CD14-positive monocyte (primary cell): ENCODE measurements at regions not wholly inside any gene's neighbourhood (a gene's known extent, or its start where the extent isn't known, plus 50 kb on each side); places are given as distances from the start of the nearest gene placed in this dataset.

ENCODE experiments used
- DNase-seq, 3 donors: peaks; one replicate each; pipeline ENCODE4 v3.0.0-alpha.2; 2011 to 2022
- H2AFZ ChIP-seq: 2 replicates; pipeline ENCODE4 v1.6.0; 2012; ENCODE audit warnings: mild to moderate bottlenecking, low read depth, low read length, inconsistent platforms; ENCODE audit not compliant: insufficient read depth, poor library complexity, severe bottlenecking
- H3K27ac ChIP-seq, 2 donors: 1 replicate in 1 of 2; 2 replicates in 1 of 2; pipeline ENCODE4 v1.5.1; 2012 to 2013; ENCODE audit warnings: low read length in 2 of 2, control low read depth in 1 of 2, inconsistent platforms in 1 of 2, low read depth in 1 of 2, mild to moderate bottlenecking in 1 of 2
- H3K27me3 ChIP-seq, 2 donors: one replicate each; pipeline versions ENCODE4 v1.6.0 to v1.6.1; 2011 to 2013; ENCODE audit warnings: low read length in 2 of 2; ENCODE audit not compliant: control insufficient read depth in 2 of 2, insufficient read depth in 2 of 2
- H3K36me3 ChIP-seq, 2 donors: replicated peaks in 1 of 2; 1 replicate in 1 of 2; 2 replicates in 1 of 2; pipeline versions ENCODE4 v1.5.1 to v1.6.1; 2012 to 2013; ENCODE audit warnings: low read length in 2 of 2, control low read depth in 1 of 2, inconsistent platforms in 1 of 2, mild to moderate bottlenecking in 1 of 2; ENCODE audit not compliant: insufficient read depth in 2 of 2, control insufficient read depth in 1 of 2
- H3K4me1 ChIP-seq, 2 donors: 1 replicate in 1 of 2; 2 replicates in 1 of 2; pipeline versions ENCODE4 v1.5.1 to v1.6.1; 2012 to 2013; ENCODE audit warnings: low read length in 2 of 2, control low read depth in 1 of 2, inconsistent platforms in 1 of 2, mild to moderate bottlenecking in 1 of 2, moderate library complexity in 1 of 2; ENCODE audit not compliant: insufficient read depth in 2 of 2, control insufficient read depth in 1 of 2
- H3K4me2 ChIP-seq: replicated peaks from 2 replicates; pipeline ENCODE3; 2012; ENCODE audit warnings: low read length, moderate library complexity, mild to moderate bottlenecking; ENCODE audit not compliant: poor library complexity, severe bottlenecking; ENCODE audit errors: extremely low read depth
- H3K4me3 ChIP-seq, 3 experiments: fragments of 200-600 bp in 1 of 3; sonication (generic) in 1 of 3; replicated peaks in 1 of 3; 1 replicate in 2 of 3; 2 replicates in 1 of 3; pipeline ENCODE4 v1.5.1; 2011 to 2013; ENCODE audit warnings: low read length in 3 of 3, mild to moderate bottlenecking in 3 of 3, control low read depth in 2 of 3, low read depth in 2 of 3, inconsistent platforms in 1 of 3, moderate library complexity in 1 of 3
- H3K79me2 ChIP-seq: 2 replicates; pipeline ENCODE4 v1.6.0; 2012; ENCODE audit warnings: mild to moderate bottlenecking, control low read depth, inconsistent platforms, low read length, moderate library complexity; ENCODE audit not compliant: insufficient read depth
- H3K9ac ChIP-seq: 2 replicates; pipeline ENCODE4 v1.6.0; 2017; ENCODE audit warnings: low read length, mild to moderate bottlenecking; ENCODE audit not compliant: insufficient read depth, poor library complexity, severe bottlenecking
- H3K9me3 ChIP-seq, 2 donors: replicated peaks in 1 of 2; 1 replicate in 1 of 2; 2 replicates in 1 of 2; pipeline versions ENCODE4 v1.5.1 to v1.6.1; 2012 to 2013; ENCODE audit warnings: low read length in 2 of 2, control low read depth in 1 of 2; ENCODE audit not compliant: control insufficient read depth in 1 of 2, insufficient read depth in 1 of 2
- H4K20me1 ChIP-seq: 2 replicates; pipeline ENCODE4 v1.6.0; 2012; ENCODE audit warnings: mild to moderate bottlenecking, low read length, control low read depth, moderate library complexity; ENCODE audit not compliant: insufficient read depth
- H3K27ac Mint-ChIP-seq, 7 donors: one replicate each; pipeline ENCODE4 v1.8.0; 2020; ENCODE audit warnings: mild to moderate bottlenecking in 7 of 7, mixed read lengths in 7 of 7, moderate library complexity in 6 of 7, inconsistent platforms in 2 of 7
- H3K27me3 Mint-ChIP-seq, 3 donors: one replicate each; pipeline ENCODE4 v1.8.0; 2021 to 2022; ENCODE audit warnings: low read depth in 3 of 3, mild to moderate bottlenecking in 3 of 3, mixed read lengths in 3 of 3, moderate library complexity in 3 of 3, inconsistent platforms in 1 of 3
- H3K36me3 Mint-ChIP-seq, 2 donors: one replicate each; pipeline ENCODE4 v1.8.0; 2020; ENCODE audit warnings: mixed read lengths in 2 of 2, inconsistent platforms in 1 of 2, mild to moderate bottlenecking in 1 of 2
- H3K4me1 Mint-ChIP-seq: one replicate; pipeline ENCODE4 v1.8.0; 2020; ENCODE audit warnings: mild to moderate bottlenecking, mixed read lengths
- H3K4me3 Mint-ChIP-seq, 2 donors: one replicate each; pipeline ENCODE4 v1.8.0; 2020; ENCODE audit warnings: mild to moderate bottlenecking in 2 of 2, mixed read lengths in 2 of 2, moderate library complexity in 1 of 2
- H3K9me3 Mint-ChIP-seq, 7 donors: one replicate each; pipeline ENCODE4 v1.8.0; 2020 to 2022; ENCODE audit warnings: mixed read lengths in 7 of 7, mild to moderate bottlenecking in 6 of 7, moderate library complexity in 6 of 7, inconsistent platforms in 2 of 7
- WGBS: methylation state at CpG from one replicate; pipeline ENCODE4 v1.1.5; 2013; ENCODE audit warnings: missing lambda C conversion rate; ENCODE audit not compliant: insufficient coverage; 5-methylcytosine and 5-hydroxymethylcytosine counted together
- intact Hi-C, 2 donors: fragments of 100-400 bp; cut with micrococcal nuclease; formaldehyde crosslinking; loops; one replicate each; pipeline versions ENCODE4 v1.15.0 to v1.15.1; 2023
- TF ChIP-seq, protein P1 (sequence below): fragments of 200-600 bp; IDR thresholded peaks from one replicate; pipeline ENCODE4 v1.8.0; 2022; ENCODE audit warnings: antibody characterized with exemption, mild to moderate bottlenecking

DNA sequence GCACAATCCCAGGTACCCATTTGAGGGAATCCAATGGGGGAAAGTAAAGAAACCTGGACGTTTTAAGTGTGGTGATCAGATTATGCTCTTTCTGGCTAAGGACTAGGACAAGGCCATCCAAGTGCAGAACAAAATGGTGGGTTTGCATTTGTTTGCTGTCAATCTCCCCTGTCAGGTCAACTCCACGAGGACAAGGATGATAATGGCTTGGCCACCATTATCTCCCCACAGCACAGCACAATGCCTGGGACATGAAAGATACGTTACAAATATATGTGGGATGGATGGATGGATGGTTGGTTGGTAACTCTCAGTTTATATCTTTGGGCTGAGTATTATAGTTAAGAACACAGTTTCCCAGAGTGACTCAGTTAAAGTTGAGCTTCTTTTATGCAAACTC, 526.9 kb downstream of the NPIPA7 start:
- Histone ChIP-seq H3K4me3 (no peak overlapping the region), H3K27me3 (peaks cover 0 to 2% of the 10 kb centered on the region in 2 donors), H3K36me3 (no peaks in the 10 kb centered on the region), H2AFZ (no peak overlapping the region), H3K4me2 (no peak overlapping the region), H3K79me2 (no peaks in the 10 kb centered on the region), H3K4me1 (no peaks in the 10 kb centered on the region), H3K9ac (no peak overlapping the region), H3K9me3 (peaks cover 4% of the 10 kb centered on the region in 2 donors), H3K27ac (no peak overlapping the region), H4K20me1 (no peaks in the 10 kb centered on the region)
- H3K9me3 Mint-ChIP-seq: peaks cover 8 to 14% (median 11%) of the 10 kb centered on the region in 7 donors
- 78% methylated on average over 1 of the region's 3 CpGs for WGBS
- no peak overlapping the region for H3K27ac Mint-ChIP-seq
- no peaks in the 10 kb centered on the region for H3K4me1 Mint-ChIP-seq
- DNase-seq: no peak
- H3K4me3 Mint-ChIP-seq: no peak overlapping the region
- TF ChIP-seq, protein P1, sequence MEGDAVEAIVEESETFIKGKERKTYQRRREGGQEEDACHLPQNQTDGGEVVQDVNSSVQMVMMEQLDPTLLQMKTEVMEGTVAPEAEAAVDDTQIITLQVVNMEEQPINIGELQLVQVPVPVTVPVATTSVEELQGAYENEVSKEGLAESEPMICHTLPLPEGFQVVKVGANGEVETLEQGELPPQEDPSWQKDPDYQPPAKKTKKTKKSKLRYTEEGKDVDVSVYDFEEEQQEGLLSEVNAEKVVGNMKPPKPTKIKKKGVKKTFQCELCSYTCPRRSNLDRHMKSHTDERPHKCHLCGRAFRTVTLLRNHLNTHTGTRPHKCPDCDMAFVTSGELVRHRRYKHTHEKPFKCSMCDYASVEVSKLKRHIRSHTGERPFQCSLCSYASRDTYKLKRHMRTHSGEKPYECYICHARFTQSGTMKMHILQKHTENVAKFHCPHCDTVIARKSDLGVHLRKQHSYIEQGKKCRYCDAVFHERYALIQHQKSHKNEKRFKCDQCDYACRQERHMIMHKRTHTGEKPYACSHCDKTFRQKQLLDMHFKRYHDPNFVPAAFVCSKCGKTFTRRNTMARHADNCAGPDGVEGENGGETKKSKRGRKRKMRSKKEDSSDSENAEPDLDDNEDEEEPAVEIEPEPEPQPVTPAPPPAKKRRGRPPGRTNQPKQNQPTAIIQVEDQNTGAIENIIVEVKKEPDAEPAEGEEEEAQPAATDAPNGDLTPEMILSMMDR: no peak
- H3K27me3 Mint-ChIP-seq: peaks cover 3 to 4% (median 3%) of the 10 kb centered on the region in 3 donors
- intact Hi-C loops: no loop called here
- no peaks in the 10 kb centered on the region for H3K36me3 Mint-ChIP-seq

DNA sequence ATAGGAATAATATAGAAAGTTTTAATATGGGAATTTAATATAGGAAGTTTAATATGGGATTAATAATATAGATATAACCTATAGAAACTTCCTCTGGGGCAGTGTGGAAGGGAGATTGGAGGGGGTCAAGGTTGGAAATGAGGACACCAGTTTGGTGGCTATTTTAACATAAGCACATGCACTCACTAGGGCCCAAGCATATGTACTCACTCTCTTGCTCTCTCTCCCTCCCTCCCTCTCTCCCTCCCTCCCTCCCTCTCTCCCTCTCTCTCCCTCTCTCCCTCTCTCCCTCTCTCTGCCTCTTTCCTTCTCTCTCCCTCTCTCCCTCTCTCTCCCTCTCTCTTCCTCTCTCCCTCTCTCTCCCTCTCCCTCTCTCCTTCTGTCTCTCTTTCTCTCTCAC, 528.1 kb downstream of the NPIPA7 start:
- intact Hi-C loops: no loop called here
- DNase-seq: no peak
- H3K79me2 ChIP-seq: no peaks in the 10 kb centered on the region
- H3K36me3 Mint-ChIP-seq: no peaks in the 10 kb centered on the region
- no peaks in the 10 kb centered on the region for H3K4me1 Mint-ChIP-seq
- H3K4me1 ChIP-seq: no peaks in the 10 kb centered on the region
- H3K9ac ChIP-seq: no peak overlapping the region
- H3K4me3 ChIP-seq: no peak overlapping the region
- peaks cover 4% of the 10 kb centered on the region in 2 donors for H3K9me3 ChIP-seq
- peaks cover 0 to 2% of the 10 kb centered on the region in 2 donors for H3K27me3 ChIP-seq
- H3K9me3 Mint-ChIP-seq: peaks cover 3 to 19% (median 11%) of the 10 kb centered on the region in 7 donors
- H3K4me3 Mint-ChIP-seq: no peak overlapping the region
- peaks cover 3 to 6% (median 3%) of the 10 kb centered on the region in 3 donors for H3K27me3 Mint-ChIP-seq
- no peak overlapping the region for H3K27ac Mint-ChIP-seq
- no peaks in the 10 kb centered on the region for H4K20me1 ChIP-seq
- no peak overlapping the region for H2AFZ ChIP-seq
- no peaks in the 10 kb centered on the region for H3K36me3 ChIP-seq
- TF ChIP-seq, protein P1: no peak
- no peak overlapping the region for H3K4me2 ChIP-seq
- no peak overlapping the region for H3K27ac ChIP-seq
